Stimulated activated CD8-positive, alpha-beta memory T cell treated with anti-CD3 and anti-CD28 coated beads, Interleukin-15, amount 100 ng/mL, for 1 hour (primary cell): ENCODE measurements at regions not wholly inside any gene's neighbourhood (a gene's known extent, or its start where the extent isn't known, plus 50 kb on each side); places are given as distances from the start of the nearest gene placed in this dataset.

Experiments used
- DNase-seq: peaks from one replicate; pipeline ENCODE4 v3.0.0-alpha.2; 2020; ENCODE audit warnings: low read depth

DNA sequence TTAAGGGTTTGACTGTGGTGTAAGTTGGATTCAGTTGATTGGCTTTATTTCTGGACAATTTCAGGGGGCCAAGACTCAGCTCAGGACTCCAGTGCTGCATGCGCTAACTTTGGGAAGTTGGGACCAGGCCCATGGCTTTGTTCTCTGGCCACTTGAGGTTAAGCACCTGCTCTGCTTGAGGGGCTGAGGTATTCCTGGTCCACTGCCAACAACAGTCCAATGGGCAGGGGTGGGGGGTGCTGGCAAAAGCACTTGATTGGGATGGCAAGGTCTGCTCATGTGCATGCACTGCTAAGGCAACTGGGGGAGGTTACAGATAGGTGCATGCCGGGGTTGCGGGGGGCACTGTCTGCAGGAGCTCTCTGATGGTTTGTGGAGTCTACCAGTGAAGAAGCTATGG is 52.6 kb upstream of the ASB17 start:
- no peak for DNase-seq

DNA sequence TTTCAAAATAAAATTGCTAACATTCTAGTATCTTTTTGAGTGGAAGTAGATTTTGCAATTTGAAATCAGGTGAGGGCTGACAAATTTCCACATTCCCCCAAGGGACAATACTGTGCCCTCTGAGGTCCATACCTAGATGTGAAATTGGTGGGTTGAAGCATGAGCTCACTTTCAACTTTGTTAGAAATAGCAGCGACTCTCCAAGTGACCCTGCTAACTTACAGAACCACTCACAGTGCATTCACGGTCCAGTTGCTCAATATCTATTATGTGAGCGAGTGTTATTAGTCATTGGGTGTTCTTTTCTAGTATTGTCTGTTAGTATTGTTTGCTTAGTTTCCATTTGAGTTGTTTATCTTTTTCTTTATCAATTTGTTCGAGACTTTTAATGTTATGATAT is 53.6 kb upstream of the ASB17 start:
- no peak for DNase-seq

DNA sequence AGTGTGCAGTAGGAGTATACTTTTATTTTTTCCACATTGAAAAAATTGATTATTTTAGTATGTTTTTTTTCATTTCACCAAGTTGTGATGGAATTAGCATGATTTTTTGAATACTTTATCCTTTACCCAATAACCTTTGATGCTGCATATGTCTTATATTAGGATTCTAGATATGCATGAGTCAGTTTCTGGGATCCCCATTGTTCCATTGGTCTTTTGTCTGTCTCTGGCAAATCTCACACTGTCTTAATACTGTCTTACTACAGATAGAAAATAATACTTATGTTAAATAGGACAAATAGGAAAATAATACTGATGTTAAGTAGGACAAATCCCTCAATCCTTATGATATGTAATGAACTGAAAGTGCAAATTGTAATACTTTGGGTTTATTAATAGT is 54.3 kb upstream of the ASB17 start:
- DNase-seq, result no peak

DNA sequence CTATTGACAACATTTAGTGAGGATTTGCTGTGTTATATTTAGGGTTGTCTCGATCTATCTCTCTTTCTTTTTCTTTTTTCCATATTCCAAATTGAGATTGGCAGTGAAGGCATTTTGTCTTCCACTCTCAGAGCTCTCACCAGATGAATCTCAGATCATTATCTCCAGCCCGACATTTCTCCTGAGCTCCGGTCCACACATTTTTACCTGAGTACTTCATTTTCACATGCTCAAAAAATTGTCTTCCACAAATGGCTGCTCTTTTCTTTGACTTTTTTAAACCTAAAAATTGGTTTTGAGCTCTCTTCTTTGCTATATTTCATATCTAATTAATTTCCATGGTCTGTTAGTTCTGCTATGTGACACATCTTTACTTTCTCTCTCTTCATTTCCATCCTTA is 56.9 kb upstream of the ASB17 start:
- DNase-seq, result no peak

DNA sequence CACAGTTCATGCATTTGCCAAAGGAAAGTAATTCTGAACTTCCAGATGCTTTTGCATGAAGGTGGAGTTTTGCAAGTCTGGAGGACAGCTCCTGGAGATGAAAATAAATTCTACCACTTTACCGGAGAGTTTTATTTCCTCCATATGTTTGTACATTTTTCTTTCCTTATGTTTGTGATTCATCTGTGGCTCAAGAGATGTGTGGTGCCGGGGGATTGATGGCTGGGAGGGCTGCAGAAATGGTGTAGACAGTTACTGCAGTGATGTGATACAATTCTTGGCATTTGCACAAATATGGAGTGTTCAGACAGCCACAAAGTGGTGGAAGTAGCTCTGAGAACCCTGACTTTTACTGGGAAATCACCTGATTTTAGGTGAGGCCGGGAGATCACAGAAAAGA is 58.5 kb upstream of the ASB17 start:
- DNase-seq, result no peak

DNA sequence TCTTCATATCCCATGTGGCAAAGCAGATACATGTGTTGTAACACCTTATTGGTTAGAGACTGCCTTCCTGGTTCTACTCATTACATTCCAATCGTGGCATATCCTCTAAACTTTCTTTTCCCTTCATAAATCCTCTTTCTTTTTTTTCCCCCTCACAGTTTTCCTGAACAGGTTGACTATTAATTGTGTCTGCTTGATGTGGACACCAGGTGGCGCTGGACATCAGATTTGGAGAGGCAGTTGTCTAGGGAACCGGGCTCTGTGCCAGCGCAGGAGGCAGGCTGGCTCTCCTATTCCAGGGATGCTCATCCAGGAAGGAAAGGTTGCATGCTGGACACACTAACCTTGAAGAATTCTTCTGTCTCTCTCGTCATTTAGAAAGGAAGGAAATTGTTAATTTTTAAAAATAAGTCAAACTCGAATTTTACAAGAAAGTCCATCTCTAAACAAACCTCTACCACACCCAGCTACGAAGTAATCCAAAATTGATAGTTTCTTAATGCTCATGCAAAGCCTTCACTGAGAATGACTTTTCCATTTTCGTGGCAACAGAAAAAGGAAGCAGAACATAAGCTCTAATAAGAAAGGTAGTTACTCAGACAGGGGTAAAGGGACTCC is 59.4 kb upstream of the ASB17 start:
- peak; percentile 45 for DNase-seq

DNA sequence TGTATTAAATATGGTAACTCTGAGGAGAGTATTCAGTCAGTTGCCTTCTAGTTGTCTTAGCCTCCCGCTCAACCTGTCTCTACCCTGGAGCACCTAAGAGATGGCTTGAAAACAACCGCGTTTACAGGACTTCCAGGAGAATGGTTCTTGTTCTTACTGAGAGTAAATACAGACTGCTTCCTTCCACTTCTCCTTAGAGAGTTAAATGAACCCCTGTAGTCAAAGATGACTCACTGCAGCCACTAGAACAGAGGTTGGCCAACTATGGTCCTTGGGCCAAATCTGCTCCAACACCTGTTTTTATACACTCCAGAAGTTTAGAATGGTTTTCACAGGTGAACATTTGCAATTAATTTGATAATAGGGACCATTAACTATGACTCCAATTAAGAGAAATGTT is 60.1 kb upstream of the ASB17 start:
- DNase-seq, result no peak

DNA sequence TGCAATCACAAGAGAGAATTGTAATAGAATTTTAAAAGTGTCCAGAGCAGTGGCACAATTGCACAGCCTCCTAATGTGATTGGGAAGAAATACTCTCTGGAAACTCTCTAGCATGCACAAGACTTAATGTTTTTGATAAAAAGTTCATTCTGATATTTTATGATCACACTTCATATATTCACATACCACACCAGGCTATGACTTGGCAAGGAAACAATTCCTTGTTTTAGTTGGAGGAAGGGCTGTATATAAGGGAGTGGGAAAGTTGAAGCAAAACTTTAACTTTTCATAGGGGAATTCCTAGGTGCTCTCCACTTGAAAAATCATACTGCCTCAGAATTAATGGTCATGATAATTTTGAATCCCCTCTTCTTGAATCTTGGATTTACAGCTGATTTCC is 61.5 kb upstream of the ASB17 start:
- no peak for DNase-seq

DNA sequence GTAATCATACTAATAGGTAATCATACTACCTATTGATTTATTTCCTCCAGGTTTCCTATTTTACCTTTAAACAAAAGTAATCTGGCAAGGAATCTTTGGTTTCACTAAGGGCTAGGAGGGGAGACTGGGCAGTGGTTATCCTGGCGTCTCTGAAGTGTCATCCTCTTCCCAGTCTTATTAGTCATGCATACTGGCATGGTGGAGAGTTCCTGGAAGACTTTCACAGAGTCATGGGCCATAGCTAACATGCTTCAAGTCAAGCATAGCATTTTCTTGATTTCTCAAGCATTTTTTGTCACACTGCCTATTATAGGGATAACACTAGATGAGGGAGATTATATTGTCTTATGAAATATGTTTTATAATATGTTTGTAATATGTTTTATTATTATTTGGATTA is 64.0 kb upstream of the ASB17 start:
- DNase-seq, result no peak

DNA sequence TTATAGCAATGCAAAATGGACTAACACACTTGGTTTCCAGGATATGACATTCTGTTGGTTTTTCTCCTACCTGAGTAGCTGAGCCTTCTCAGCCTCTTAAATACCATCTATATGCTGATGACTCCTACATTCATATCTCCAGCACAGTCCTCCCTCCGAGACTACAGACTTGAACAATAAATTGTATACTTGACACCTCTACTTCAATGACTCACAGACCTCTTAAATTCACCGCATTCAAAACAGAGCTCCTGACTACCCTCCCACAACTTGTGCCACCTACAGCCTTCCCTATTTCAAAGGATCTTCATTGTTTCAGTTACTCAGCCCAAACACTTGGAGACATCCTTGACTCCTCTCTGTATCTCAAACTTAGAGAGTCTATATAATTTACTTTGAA is 66.8 kb upstream of the ASB17 start:
- DNase-seq, result no peak

DNA sequence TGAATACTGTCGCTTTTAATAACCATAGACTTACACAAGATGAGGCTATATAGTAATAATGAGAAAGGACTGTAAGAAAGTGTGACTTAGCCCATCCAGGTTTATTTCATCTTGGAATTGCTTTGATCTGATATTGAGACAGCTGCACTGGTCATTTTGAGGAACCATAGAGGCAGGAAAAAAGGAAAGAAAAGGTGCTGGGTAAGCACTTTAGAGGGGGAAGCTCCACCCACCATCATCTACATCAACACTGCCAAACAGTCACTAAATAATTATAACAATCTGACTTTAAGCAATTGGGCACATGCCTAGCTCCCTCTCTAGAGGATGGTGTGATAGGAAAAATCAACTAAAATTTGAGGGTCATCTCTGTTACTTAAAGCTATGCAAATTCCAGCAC is 70.6 kb upstream of the ST6GALNAC3 start:
- DNase-seq, result no peak

DNA sequence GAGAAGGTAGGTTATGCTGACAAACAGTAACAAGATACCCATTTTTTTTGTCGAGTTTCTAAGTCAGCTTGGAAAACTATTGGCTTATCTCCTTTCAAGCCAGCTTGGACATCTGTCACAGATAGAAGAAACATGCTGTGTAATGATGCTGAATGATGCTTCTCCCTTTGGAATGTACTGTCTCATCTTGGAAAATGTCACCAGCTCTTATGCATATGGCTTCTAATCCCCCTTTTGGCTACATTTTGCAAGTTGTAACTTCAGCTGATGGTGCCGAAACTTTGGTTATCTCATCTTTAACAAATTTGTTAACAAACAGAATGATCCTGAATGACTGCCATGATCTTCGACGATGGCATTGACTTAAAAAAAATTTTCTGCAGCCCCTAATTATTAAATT is 68.8 kb upstream of the ST6GALNAC3 start:
- DNase-seq, result no peak

DNA sequence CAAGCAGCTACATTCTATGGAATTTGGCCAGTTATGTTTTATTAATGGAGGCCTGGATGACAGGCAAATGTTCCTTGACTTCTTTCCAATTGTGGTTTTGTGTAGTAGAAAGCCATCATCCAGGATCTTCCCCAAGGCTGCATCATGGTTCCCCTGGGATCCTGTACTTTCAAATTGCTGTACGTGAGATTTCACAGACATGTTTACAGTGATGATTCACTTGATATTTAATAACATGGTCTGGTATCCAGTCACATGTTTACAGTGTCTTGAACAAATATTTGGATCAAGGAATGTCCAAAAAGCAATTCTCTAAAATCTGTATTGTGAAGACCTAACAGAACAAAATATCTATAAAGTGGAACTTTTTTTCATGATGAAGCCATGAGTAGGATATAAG is 68.3 kb upstream of the ST6GALNAC3 start:
- no peak for DNase-seq

DNA sequence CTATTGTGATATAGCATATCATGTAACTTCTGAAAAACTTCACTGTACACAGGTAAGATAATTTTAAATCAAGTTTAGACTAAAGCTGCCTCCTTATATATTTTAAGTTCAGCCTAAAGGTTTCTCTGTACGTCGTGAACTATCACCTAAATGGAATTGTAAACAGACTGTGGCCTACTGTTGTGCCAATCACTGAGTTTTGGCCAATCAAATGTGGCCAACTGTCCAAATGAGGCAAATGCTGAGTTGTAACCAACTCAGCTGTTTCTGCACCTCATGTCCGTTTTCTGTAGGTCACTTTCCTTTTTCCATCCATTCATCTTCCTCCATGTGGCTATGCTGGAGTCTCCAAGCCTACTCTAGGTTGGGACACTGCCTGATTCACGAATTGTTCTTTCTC is 63.7 kb upstream of the ST6GALNAC3 start:
- DNase-seq, result no peak

DNA sequence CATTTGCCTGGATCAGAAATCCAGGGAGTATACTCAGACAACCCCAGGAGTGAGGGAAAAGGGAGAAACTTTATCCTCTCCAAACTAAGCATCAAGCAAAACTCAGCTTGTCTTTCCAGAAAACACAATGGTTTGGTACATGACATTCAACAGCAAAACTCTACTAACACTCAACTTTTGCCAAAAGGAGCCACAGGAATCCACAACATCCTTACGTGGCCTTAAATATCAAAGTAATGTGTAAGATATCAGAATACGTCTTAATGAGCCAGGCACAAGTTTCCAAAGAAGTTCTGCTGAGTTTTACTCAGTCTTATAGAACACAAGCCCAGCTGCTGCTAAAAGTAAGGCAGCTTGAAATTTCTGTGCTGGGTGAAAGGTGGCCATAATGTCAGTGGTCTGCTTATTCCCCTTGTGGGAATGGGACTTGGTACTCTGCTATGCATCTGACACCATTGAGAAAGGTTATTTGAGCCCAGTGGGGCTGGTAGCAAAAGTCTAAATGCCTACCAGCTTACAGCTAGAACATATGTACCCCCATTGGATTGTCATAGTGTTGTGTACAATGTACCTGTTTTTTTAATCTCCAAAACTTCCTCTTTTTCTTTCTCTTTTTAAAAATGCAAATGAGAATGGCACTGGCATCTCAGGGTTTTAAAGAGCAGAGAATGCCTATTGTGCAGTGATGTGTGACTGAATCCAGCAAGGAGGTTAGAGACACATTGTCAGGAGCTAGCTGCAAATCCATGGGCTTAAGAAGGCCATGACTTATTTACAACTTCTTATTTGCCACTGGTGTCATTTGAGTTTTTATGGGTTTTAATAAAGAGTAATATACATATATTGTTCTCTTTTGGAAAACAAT is 62.0 kb upstream of the ST6GALNAC3 start:
- no peak for DNase-seq

DNA sequence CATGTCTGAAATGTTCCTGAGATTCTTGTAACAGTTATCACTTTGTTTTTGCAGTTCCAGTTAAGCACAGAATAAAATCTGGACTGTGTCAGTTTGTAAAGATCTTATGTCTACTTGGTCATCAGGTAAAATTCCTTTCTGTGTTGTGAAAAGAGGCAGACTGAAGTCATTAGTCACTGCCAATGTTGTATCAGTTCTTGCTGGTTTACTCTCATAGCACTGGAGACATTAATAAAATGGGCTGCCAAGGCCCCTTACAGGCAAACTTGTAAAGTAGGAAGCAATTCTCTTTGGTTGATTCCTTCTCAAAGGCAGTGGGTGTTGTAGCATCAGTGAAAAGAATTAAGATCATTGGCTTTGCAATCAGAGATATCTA is 61.4 kb upstream of the ST6GALNAC3 start:
- DNase-seq, result no peak

DNA sequence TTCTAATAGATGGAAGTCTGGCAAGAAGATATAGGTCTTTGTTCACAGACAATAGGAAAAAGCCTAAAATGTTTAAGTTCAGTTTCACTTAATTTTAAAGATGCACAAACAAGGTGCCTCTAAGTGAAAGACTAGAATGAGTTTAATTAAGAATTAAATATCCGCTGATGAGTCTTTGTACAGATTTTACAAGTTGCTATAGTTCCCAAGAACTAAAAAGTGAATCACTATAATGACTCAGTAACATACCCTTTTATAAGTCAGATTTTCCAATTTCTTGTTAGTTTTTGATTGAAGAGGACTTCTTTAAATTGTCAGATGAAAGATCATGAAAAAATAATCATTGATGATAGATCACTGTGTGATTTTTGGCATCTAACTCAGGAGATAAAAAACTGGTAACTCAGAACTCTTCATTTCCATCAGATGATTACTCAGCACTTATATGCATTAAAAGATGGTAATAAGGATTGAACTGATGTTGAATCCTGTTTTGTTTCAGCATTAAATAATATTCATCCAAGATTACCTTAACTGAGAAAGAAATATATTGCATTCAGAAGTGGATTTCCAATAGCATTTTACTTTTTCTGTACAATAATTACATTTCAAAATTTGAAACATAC is 59.0 kb upstream of the ST6GALNAC3 start:
- DNase-seq, result no peak

DNA sequence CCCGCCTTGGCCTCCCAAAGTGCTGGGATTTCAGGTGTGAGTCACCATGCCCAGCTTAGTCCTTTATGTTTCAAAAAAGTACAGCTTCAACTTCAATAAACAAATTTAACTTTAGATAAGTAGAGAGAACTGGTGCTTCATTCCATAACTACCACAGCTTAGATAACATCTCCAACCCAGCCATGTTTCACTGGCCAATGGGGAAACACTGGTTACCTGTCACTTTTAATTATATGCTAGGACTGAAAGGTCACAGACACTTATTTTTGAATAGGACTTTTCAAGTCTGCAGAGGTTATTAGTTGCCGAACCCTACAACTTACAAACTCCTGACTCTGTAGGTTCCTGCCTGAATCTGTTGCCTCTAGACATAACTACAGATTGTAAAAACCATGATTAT is 56.5 kb upstream of the ST6GALNAC3 start:
- no peak for DNase-seq

DNA sequence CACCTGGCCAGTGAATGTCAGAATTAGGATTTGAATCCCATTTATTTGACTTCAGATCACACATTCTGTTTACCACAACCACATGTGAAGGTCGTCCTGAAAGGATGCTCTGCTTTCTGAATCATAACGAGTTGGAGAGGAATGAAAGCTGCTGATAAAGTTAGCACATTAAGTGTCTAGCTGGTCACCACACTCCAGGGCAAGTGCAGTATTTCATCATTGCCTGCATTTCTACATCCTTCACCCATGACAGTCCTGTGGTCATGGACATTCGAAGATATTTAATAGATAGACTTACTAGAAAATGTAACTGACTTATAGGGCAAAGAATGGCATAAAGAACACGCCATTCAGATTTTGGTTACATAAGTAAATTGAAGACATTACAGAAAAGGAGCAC is 52.7 kb upstream of the ST6GALNAC3 start:
- no peak for DNase-seq

DNA sequence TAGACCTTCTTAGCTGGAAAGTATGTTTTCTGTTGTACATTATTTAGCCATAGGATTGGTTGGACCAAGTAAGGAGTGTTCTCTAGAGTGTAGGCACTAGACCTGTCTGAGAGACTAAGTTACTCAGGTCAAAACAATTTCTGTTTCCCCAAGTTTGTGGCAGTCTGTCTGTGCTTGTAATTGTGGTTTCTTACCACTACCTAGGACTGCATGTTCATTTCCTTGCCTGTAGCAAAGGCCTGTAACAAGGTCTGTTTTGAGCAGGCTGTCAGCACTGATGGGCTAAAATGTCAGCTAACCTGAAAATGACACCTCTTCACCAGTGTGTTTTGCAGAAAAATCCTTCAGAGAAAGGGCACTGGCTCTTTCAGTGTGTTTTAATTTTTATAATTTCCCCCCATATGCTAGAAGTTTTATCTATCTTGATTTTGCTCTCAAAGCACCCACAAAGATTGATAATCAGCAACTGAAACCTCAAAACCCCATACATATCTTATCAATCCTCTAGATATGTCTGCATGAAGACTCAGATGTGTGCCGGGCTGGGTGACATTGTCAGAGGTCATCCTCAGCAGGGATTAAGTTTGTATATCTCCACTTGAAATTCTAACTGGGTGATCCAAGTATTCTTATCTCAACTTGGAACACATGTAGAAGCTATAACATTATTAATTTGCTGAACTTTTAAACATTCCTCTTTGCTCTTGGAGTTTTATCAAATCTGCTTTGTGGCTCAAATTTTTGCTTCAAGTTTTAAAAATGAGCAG is 50.7 kb upstream of the ST6GALNAC3 start:
- DNase-seq, result no peak
